ENCODE measurements at regions not wholly inside any gene's neighbourhood (a gene's known extent, or its start where the extent isn't known, plus 50 kb on each side); places are given as distances from the start of the nearest gene placed in this dataset.

DNA sequence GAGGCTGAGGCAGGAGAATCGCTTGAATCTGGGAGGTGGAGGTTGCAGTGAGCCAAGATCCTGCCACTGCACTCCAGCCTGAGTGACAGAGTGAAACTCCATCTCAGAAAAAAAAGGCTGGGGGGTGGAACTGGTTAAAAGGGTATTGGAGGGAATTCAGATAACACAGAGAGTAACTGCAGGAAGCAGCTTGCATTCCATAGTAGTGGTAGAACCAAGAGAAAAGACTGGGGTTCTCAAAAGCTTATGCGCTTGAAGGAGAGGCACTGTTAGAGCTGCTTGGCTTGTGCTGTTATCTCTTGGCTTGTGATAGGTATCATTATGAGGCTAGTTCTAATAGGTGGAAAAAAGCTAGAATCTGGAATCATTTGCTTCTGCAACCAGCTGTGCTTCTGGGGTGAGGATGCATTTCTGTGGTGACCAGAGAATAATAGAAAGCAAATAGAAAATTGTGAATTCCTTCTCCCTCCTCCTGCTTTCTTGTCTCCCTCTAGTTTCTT lies 91.2 kb upstream of the ELOVL6 start:
- POLR2A ChIA-PET: no interaction called here
- H3K9me3 ChIP-seq (ENCODE audit: control insufficient read depth, insufficient read depth, low read depth, low read length): no peaks in the 10 kb centered on the region
- no peaks in the 10 kb centered on the region for H3K4me1 ChIP-seq (ENCODE audit: control insufficient read depth, insufficient read depth, low read length)
- CTCF ChIA-PET: no interaction called here
- H3K27me3 ChIP-seq (ENCODE audit: control insufficient read depth, insufficient read depth, low read length): no peaks in the 10 kb centered on the region
- in situ Hi-C loops (cut with HindIII; ENCODE audit: low pct_unique_long_range_greater_than_20kb, low sequenced_read_pairs) (no loop called here), intact Hi-C loops (cut with micrococcal nuclease; ENCODE audit: unreplicated experiment) (no loop called here)
- DNase-seq (ENCODE audit: low read depth, low spot score) (no peak), ATAC-seq (no peak)
- H3K4me3 ChIP-seq (ENCODE audit: low read depth in 2 of 2, low read length in 2 of 2): no peak overlapping the region
- TF ChIP-seq, protein P1, sequence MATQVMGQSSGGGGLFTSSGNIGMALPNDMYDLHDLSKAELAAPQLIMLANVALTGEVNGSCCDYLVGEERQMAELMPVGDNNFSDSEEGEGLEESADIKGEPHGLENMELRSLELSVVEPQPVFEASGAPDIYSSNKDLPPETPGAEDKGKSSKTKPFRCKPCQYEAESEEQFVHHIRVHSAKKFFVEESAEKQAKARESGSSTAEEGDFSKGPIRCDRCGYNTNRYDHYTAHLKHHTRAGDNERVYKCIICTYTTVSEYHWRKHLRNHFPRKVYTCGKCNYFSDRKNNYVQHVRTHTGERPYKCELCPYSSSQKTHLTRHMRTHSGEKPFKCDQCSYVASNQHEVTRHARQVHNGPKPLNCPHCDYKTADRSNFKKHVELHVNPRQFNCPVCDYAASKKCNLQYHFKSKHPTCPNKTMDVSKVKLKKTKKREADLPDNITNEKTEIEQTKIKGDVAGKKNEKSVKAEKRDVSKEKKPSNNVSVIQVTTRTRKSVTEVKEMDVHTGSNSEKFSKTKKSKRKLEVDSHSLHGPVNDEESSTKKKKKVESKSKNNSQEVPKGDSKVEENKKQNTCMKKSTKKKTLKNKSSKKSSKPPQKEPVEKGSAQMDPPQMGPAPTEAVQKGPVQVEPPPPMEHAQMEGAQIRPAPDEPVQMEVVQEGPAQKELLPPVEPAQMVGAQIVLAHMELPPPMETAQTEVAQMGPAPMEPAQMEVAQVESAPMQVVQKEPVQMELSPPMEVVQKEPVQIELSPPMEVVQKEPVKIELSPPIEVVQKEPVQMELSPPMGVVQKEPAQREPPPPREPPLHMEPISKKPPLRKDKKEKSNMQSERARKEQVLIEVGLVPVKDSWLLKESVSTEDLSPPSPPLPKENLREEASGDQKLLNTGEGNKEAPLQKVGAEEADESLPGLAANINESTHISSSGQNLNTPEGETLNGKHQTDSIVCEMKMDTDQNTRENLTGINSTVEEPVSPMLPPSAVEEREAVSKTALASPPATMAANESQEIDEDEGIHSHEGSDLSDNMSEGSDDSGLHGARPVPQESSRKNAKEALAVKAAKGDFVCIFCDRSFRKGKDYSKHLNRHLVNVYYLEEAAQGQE (IDR thresholded peaks at IDR 0.05; ENCODE audit: insufficient read depth in 1 of 2, low read depth in 2 of 2, low read length in 1 of 2): no peak
- TF ChIP-seq SIN3A (IDR thresholded peaks at IDR 0.05; ENCODE audit: borderline replicate concordance, insufficient read depth, low read depth, low read length) (no peak), POLR2AphosphoS5 (IDR thresholded peaks at IDR 0.05; ENCODE audit: low read depth, low read length) (no peak), TCF7L2 (IDR thresholded peaks at IDR 0.05; ENCODE audit: low read depth, low read length) (no peak)
- TF ChIP-seq, protein P2, sequence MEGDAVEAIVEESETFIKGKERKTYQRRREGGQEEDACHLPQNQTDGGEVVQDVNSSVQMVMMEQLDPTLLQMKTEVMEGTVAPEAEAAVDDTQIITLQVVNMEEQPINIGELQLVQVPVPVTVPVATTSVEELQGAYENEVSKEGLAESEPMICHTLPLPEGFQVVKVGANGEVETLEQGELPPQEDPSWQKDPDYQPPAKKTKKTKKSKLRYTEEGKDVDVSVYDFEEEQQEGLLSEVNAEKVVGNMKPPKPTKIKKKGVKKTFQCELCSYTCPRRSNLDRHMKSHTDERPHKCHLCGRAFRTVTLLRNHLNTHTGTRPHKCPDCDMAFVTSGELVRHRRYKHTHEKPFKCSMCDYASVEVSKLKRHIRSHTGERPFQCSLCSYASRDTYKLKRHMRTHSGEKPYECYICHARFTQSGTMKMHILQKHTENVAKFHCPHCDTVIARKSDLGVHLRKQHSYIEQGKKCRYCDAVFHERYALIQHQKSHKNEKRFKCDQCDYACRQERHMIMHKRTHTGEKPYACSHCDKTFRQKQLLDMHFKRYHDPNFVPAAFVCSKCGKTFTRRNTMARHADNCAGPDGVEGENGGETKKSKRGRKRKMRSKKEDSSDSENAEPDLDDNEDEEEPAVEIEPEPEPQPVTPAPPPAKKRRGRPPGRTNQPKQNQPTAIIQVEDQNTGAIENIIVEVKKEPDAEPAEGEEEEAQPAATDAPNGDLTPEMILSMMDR (IDR thresholded peaks at IDR 0.05): no peak
- no TSS peak for BruUV-seq (replicated peaks)
- H3K27ac ChIP-seq (ENCODE audit: low read length): no peak overlapping the region
- no peaks in the 10 kb centered on the region for H3K36me3 ChIP-seq (ENCODE audit: control insufficient read depth, insufficient read depth, low read length)

- no peaks in the 10 kb centered on the region for H3K27me3 ChIP-seq (ENCODE audit: control insufficient read depth, insufficient read depth, low read length)
- ChIA-PET CTCF (no interaction called here), POLR2A (no interaction called here)
- no peaks in the 10 kb centered on the region for H3K4me1 ChIP-seq (ENCODE audit: control insufficient read depth, insufficient read depth, low read length)
- no TSS peak for BruUV-seq (replicated peaks)
- H3K36me3 ChIP-seq (ENCODE audit: control insufficient read depth, insufficient read depth, low read length): no peaks in the 10 kb centered on the region
- intact Hi-C loops (cut with micrococcal nuclease; ENCODE audit: unreplicated experiment): no loop called here
- TF ChIP-seq SIN3A (IDR thresholded peaks at IDR 0.05; ENCODE audit: borderline replicate concordance, insufficient read depth, low read depth, low read length) (no peak), POLR2AphosphoS5 (IDR thresholded peaks at IDR 0.05; ENCODE audit: low read depth, low read length) (no peak), TCF7L2 (IDR thresholded peaks at IDR 0.05; ENCODE audit: low read depth, low read length) (no peak)
- TF ChIP-seq, protein P1 (IDR thresholded peaks at IDR 0.05; ENCODE audit: insufficient read depth in 1 of 2, low read depth in 2 of 2, low read length in 1 of 2): no peak
- TF ChIP-seq, protein P2 (IDR thresholded peaks at IDR 0.05): no peak
- DNase-seq (ENCODE audit: low read depth, low spot score): no peak
- in situ Hi-C loops (cut with HindIII; ENCODE audit: low pct_unique_long_range_greater_than_20kb, low sequenced_read_pairs): no loop called here
- H3K4me3 ChIP-seq (ENCODE audit: low read depth in 2 of 2, low read length in 2 of 2): no peak overlapping the region
- no peak for ATAC-seq
- H3K27ac ChIP-seq (ENCODE audit: low read length): no peak overlapping the region
- no peaks in the 10 kb centered on the region for H3K9me3 ChIP-seq (ENCODE audit: control insufficient read depth, insufficient read depth, low read depth, low read length)
Observed at GRCh38 chr4:110287130-110287529, 88.7 kb upstream of the ELOVL6 start.
